GM19324 (cell line): ENCODE measurements at regions not wholly inside any gene's neighbourhood (a gene's known extent, or its start where the extent isn't known, plus 50 kb on each side); places are given as distances from the start of the nearest gene placed in this dataset.
"Not testable (repeated sequence)": the region's sequence is repeated elsewhere in the genome, so short reads cannot be mapped to it uniquely, and the experiment has no call there.

Experiments
- ATAC-seq: cut with Tn5 transposase; IDR thresholded peaks from one replicate; pipeline ENCODE4 v1.9.1; 2021; ENCODE audit warnings: mild to moderate bottlenecking, moderate library complexity; ENCODE audit not compliant: unreplicated experiment, low FRiP score

GRCh38 chr5:23717486-23717885, 210.1 kb downstream of the PRDM9 start:
- no peak for ATAC-seq

GRCh38 chr5:23718564-23718963, 211.2 kb downstream of the PRDM9 start:
- no peak for ATAC-seq

GRCh38 chr5:23721336-23721735, 213.9 kb downstream of the PRDM9 start:
- ATAC-seq = no peak

GRCh38 chr5:23727271-23727670, 219.9 kb downstream of the PRDM9 start:
- ATAC-seq = no peak

- no peak for ATAC-seq
Measured at GRCh38 chr5:23730023-23730422, 222.6 kb downstream of the PRDM9 start.

- no peak for ATAC-seq
Measured at GRCh38 chr5:23740029-23740428, 232.6 kb downstream of the PRDM9 start.

GRCh38 chr5:23742701-23743100, 235.3 kb downstream of the PRDM9 start:
- ATAC-seq = no peak

- ATAC-seq = no peak
Measured at GRCh38 chr5:23755906-23756305, 248.5 kb downstream of the PRDM9 start.

- no peak for ATAC-seq
Measured at GRCh38 chr5:23756779-23757178, 249.4 kb downstream of the PRDM9 start.

GRCh38 chr5:23763170-23763569, 255.8 kb downstream of the PRDM9 start:
- ATAC-seq = no peak

- no peak for ATAC-seq
Measured at GRCh38 chr5:23776684-23777083, 269.3 kb downstream of the PRDM9 start.

- ATAC-seq = not testable (repeated sequence)
Measured at GRCh38 chr5:23800307-23800706, 292.9 kb downstream of the PRDM9 start.

- no peak for ATAC-seq
Measured at GRCh38 chr5:23820765-23821471, 313.5 kb downstream of the PRDM9 start.

- ATAC-seq = no peak
Measured at GRCh38 chr5:23823521-23823920, 316.1 kb downstream of the PRDM9 start.

GRCh38 chr5:23825196-23825595, 317.8 kb downstream of the PRDM9 start:
- no peak for ATAC-seq

- no peak for ATAC-seq
Measured at GRCh38 chr5:23840083-23840482, 332.7 kb downstream of the PRDM9 start.

GRCh38 chr5:23864786-23865185, 357.4 kb downstream of the PRDM9 start:
- ATAC-seq = no peak

- ATAC-seq = no peak
Measured at GRCh38 chr5:23877847-23878246, 370.4 kb downstream of the PRDM9 start.

GRCh38 chr5:23884405-23885031, 377.1 kb downstream of the PRDM9 start:
- ATAC-seq = no peak

GRCh38 chr5:23893561-23893960, 386.2 kb downstream of the PRDM9 start:
- ATAC-seq = no peak

- no peak for ATAC-seq
Measured at GRCh38 chr5:23895614-23896013, 388.2 kb downstream of the PRDM9 start.

- no peak for ATAC-seq
Measured at GRCh38 chr5:23930985-23931384, 423.6 kb downstream of the PRDM9 start.
